Liver (tissue), 8 donors: ENCODE measurements at regions not wholly inside any gene's neighbourhood (a gene's known extent, or its start where the extent isn't known, plus 50 kb on each side); places are given as distances from the start of the nearest gene placed in this dataset.

ENCODE experiments used
- DNase-seq: peaks from one replicate; pipeline ENCODE4 v3.0.0-alpha.2; 2017; ENCODE audit warnings: low spot score
- H3K27ac ChIP-seq, 2 donors: one replicate each; pipeline ENCODE4 v1.7.0; 2013; ENCODE audit warnings: inconsistent platforms in 2 of 2, low read length in 2 of 2, control low read depth in 1 of 2, low read depth in 1 of 2, mild to moderate bottlenecking in 1 of 2
- H3K27me3 ChIP-seq, 4 donors: one replicate each; pipeline versions ENCODE4 v1.6.1 to v1.7.0; 2013; ENCODE audit warnings: low read length in 3 of 4, inconsistent platforms in 1 of 4, mild to moderate bottlenecking in 1 of 4, moderate library complexity in 1 of 4; ENCODE audit not compliant: control insufficient read depth in 4 of 4, insufficient read depth in 4 of 4
- H3K36me3 ChIP-seq, 4 donors: one replicate each; pipeline versions ENCODE4 v1.6.1 to v1.7.0; 2013; ENCODE audit warnings: low read length in 3 of 4, mild to moderate bottlenecking in 3 of 4, low read depth in 1 of 4, moderate library complexity in 1 of 4; ENCODE audit not compliant: control insufficient read depth in 4 of 4, insufficient read depth in 3 of 4
- H3K4me1 ChIP-seq, 4 donors: one replicate each; pipeline versions ENCODE4 v1.6.1 to v1.7.0; 2013; ENCODE audit warnings: low read length in 3 of 4, mild to moderate bottlenecking in 3 of 4, moderate library complexity in 1 of 4; ENCODE audit not compliant: control insufficient read depth in 4 of 4, insufficient read depth in 4 of 4
- H3K4me3 ChIP-seq, 3 donors: one replicate each; pipeline versions ENCODE4 v1.6.1 to v1.7.0; 2013; ENCODE audit warnings: low read length in 3 of 3, control low read depth in 1 of 3, low read depth in 1 of 3, mild to moderate bottlenecking in 1 of 3
- H3K9ac ChIP-seq, 2 donors: one replicate each; pipeline ENCODE4 v1.7.0; 2013; ENCODE audit warnings: low read length in 2 of 2, mild to moderate bottlenecking in 2 of 2, moderate library complexity in 2 of 2, control low read depth in 1 of 2, low read depth in 1 of 2
- H3K9me3 ChIP-seq, 4 donors: one replicate each; pipeline versions ENCODE4 v1.6.1 to v1.7.0; 2013; ENCODE audit warnings: low read length in 3 of 4; ENCODE audit not compliant: control insufficient read depth in 4 of 4
- EGR1 ChIP-seq, 2 donors: IDR thresholded peaks; 2 replicates each; pipeline ENCODE4 v1.6.1; 2016 to 2018; ENCODE audit warnings: antibody characterized with exemption in 2 of 2, low read depth in 2 of 2
- FOXA1 ChIP-seq: IDR thresholded peaks from 2 replicates; pipeline ENCODE4 v1.6.1; 2016; ENCODE audit warnings: antibody characterized with exemption
- FOXA2 ChIP-seq: IDR thresholded peaks from 2 replicates; pipeline ENCODE4 v1.6.1; 2016; ENCODE audit warnings: antibody characterized with exemption
- GABPA ChIP-seq, 2 donors: IDR thresholded peaks in 1 of 2; conservative IDR thresholded peaks in 1 of 2; 2 replicates each; pipeline ENCODE4 v1.6.1; 2016; ENCODE audit warnings: antibody characterized with exemption in 2 of 2, mild to moderate bottlenecking in 1 of 2, moderate library complexity in 1 of 2
- HNF4A ChIP-seq, 2 donors: conservative IDR thresholded peaks; 2 replicates each; pipeline ENCODE4 v1.6.1; 2016; ENCODE audit warnings: antibody characterized with exemption in 2 of 2, mild to moderate bottlenecking in 2 of 2
- HNF4G ChIP-seq: IDR thresholded peaks from 2 replicates; pipeline ENCODE4 v1.6.1; 2016; ENCODE audit warnings: antibody characterized with exemption
- JUND ChIP-seq, 2 donors: IDR thresholded peaks; 2 replicates each; pipeline ENCODE4 v1.6.1; 2016; ENCODE audit warnings: antibody characterized with exemption in 2 of 2
- NR2F2 ChIP-seq: IDR thresholded peaks from 2 replicates; pipeline ENCODE4 v1.6.1; 2016; ENCODE audit warnings: antibody characterized with exemption
- RAD21 ChIP-seq, 2 donors: IDR thresholded peaks; 2 replicates each; pipeline ENCODE4 v1.6.1; 2016; ENCODE audit warnings: antibody characterized with exemption in 2 of 2, mild to moderate bottlenecking in 2 of 2
- RXRA ChIP-seq, 2 donors: IDR thresholded peaks; 2 replicates each; pipeline ENCODE4 v1.6.1; 2017 to 2018; ENCODE audit warnings: antibody characterized with exemption in 2 of 2, mild to moderate bottlenecking in 1 of 2
- SP1 ChIP-seq: IDR thresholded peaks from 2 replicates; pipeline ENCODE4 v1.6.1; 2018; ENCODE audit warnings: antibody characterized with exemption, mild to moderate bottlenecking
- TAF1 ChIP-seq: conservative IDR thresholded peaks from 2 replicates; pipeline ENCODE4 v1.6.1; 2016; ENCODE audit warnings: antibody characterized with exemption, mild to moderate bottlenecking
- WGBS: extraction: QIAGEN DNeasy Blood & Tissue Kit; methylation state at CpG from one replicate; pipeline ENCODE4 v1.1.7; 2013; 5-methylcytosine and 5-hydroxymethylcytosine counted together
- TF ChIP-seq, protein P1 (sequence below): fragments of 150-350 bp; IDR thresholded peaks from 2 replicates; pipeline ENCODE4 v1.5.1; 2017; ENCODE audit warnings: improper control_type of control experiment, low read depth, low read length; ENCODE audit not compliant: missing input control
- TF ChIP-seq, protein P2 (sequence below): IDR thresholded peaks from 2 replicates; pipeline ENCODE4 v1.6.1; 2016; ENCODE audit warnings: antibody characterized with exemption
- TF ChIP-seq, protein P3 (sequence below): IDR thresholded peaks from 2 replicates; pipeline ENCODE4 v1.6.1; 2016; ENCODE audit warnings: antibody characterized with exemption, mild to moderate bottlenecking
- TF ChIP-seq, protein P4 (sequence below): IDR thresholded peaks from 2 replicates; pipeline ENCODE4 v1.6.1; 2016; ENCODE audit warnings: antibody characterized with exemption
- TF ChIP-seq, protein P5 (sequence below): IDR thresholded peaks from 2 replicates; pipeline ENCODE4 v1.6.1; 2016; ENCODE audit warnings: antibody characterized with exemption
- donor health status: healthy.
- donor health status: healthy.
- donor health status: healthy.
- donor health status: healthy.
- donor health status: healthy.

DNA sequence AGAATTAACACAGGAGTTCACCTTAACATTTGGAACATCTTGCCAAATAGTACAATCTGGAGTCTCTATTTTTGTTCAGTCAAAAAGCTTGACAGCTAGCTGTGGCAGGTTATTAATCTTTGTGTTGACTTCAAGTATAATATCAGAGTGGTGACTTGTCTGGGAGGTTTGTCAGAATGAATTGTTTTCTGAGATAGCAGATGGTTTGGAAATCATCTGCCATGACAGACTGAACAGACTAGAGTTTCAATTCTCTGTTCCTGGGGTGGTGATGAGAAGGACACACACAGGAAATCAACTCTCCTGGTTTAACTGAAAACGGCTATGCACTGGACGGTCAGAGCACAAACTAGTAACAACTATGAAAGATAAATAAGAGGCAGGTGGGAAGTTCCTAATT, 203.3 kb upstream of the EMCN start:
- Histone ChIP-seq H3K9ac (no peak overlapping the region), H3K27me3 (no peaks in the 10 kb centered on the region), H3K4me3 (no peak overlapping the region), H3K4me1 (no peaks in the 10 kb centered on the region), H3K9me3 (no peaks in the 10 kb centered on the region), H3K27ac (no peak overlapping the region), H3K36me3 (no peaks in the 10 kb centered on the region)
- WGBS = 82% methylated on average over 2 of the region's 2 CpGs
- no peak for DNase-seq
- TF ChIP-seq JUND (IDR thresholded peaks at IDR 0.05) (no peak), NR2F2 (no peak), SP1 (no peak), HNF4A (conservative IDR thresholded peaks at IDR 0.05) (no peak), HNF4G (no peak), EGR1 (IDR thresholded peaks at IDR 0.05; ENCODE audit: low read depth in 2 of 2) (no peak), FOXA2 (no peak), RAD21 (IDR thresholded peaks at IDR 0.05) (no peak), TAF1 (no peak)
- TF ChIP-seq, protein P1, sequence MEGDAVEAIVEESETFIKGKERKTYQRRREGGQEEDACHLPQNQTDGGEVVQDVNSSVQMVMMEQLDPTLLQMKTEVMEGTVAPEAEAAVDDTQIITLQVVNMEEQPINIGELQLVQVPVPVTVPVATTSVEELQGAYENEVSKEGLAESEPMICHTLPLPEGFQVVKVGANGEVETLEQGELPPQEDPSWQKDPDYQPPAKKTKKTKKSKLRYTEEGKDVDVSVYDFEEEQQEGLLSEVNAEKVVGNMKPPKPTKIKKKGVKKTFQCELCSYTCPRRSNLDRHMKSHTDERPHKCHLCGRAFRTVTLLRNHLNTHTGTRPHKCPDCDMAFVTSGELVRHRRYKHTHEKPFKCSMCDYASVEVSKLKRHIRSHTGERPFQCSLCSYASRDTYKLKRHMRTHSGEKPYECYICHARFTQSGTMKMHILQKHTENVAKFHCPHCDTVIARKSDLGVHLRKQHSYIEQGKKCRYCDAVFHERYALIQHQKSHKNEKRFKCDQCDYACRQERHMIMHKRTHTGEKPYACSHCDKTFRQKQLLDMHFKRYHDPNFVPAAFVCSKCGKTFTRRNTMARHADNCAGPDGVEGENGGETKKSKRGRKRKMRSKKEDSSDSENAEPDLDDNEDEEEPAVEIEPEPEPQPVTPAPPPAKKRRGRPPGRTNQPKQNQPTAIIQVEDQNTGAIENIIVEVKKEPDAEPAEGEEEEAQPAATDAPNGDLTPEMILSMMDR = no peak
- TF ChIP-seq, protein P2, sequence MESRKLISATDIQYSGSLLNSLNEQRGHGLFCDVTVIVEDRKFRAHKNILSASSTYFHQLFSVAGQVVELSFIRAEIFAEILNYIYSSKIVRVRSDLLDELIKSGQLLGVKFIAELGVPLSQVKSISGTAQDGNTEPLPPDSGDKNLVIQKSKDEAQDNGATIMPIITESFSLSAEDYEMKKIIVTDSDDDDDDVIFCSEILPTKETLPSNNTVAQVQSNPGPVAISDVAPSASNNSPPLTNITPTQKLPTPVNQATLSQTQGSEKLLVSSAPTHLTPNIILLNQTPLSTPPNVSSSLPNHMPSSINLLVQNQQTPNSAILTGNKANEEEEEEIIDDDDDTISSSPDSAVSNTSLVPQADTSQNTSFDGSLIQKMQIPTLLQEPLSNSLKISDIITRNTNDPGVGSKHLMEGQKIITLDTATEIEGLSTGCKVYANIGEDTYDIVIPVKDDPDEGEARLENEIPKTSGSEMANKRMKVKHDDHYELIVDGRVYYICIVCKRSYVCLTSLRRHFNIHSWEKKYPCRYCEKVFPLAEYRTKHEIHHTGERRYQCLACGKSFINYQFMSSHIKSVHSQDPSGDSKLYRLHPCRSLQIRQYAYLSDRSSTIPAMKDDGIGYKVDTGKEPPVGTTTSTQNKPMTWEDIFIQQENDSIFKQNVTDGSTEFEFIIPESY = no peak
- TF ChIP-seq, protein P3, sequence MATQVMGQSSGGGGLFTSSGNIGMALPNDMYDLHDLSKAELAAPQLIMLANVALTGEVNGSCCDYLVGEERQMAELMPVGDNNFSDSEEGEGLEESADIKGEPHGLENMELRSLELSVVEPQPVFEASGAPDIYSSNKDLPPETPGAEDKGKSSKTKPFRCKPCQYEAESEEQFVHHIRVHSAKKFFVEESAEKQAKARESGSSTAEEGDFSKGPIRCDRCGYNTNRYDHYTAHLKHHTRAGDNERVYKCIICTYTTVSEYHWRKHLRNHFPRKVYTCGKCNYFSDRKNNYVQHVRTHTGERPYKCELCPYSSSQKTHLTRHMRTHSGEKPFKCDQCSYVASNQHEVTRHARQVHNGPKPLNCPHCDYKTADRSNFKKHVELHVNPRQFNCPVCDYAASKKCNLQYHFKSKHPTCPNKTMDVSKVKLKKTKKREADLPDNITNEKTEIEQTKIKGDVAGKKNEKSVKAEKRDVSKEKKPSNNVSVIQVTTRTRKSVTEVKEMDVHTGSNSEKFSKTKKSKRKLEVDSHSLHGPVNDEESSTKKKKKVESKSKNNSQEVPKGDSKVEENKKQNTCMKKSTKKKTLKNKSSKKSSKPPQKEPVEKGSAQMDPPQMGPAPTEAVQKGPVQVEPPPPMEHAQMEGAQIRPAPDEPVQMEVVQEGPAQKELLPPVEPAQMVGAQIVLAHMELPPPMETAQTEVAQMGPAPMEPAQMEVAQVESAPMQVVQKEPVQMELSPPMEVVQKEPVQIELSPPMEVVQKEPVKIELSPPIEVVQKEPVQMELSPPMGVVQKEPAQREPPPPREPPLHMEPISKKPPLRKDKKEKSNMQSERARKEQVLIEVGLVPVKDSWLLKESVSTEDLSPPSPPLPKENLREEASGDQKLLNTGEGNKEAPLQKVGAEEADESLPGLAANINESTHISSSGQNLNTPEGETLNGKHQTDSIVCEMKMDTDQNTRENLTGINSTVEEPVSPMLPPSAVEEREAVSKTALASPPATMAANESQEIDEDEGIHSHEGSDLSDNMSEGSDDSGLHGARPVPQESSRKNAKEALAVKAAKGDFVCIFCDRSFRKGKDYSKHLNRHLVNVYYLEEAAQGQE = no peak
- TF ChIP-seq, protein P4, sequence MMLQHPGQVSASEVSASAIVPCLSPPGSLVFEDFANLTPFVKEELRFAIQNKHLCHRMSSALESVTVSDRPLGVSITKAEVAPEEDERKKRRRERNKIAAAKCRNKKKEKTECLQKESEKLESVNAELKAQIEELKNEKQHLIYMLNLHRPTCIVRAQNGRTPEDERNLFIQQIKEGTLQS = no peak

DNA sequence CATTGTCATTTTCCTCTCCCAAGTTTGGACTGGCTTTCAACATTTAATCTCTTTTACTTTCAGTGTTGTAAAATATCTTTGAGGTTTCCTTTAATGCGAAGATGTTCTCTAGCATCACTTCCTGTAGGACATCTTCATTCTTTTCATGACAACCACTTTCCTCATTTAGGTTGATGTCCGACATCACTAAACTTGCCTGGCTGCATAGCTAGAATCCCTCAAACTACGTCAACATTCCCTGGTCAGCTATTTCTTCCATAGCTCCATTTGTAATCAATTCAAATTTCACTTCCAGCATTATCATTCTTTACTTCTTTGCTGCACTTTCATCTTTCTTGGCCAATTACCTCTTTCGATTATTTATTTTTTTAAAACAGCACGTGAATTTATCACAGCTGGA, 198.6 kb upstream of the EMCN start:
- Histone ChIP-seq H3K4me3 (no peak overlapping the region), H3K27ac (no peak overlapping the region), H3K9ac (no peak overlapping the region), H3K27me3 (no peaks in the 10 kb centered on the region), H3K9me3 (peaks cover 0 to 6% (median 0%) of the 10 kb centered on the region in 4 donors), H3K36me3 (no peaks in the 10 kb centered on the region), H3K4me1 (no peaks in the 10 kb centered on the region)
- WGBS = 83% methylated on average over 5 of the region's 5 CpGs
- no peak for DNase-seq
- TF ChIP-seq SP1 (no peak), RAD21 (IDR thresholded peaks at IDR 0.05) (no peak), FOXA1 (no peak), EGR1 (IDR thresholded peaks at IDR 0.05; ENCODE audit: low read depth in 2 of 2) (no peak), GABPA (IDR thresholded peaks at IDR 0.05 in 1 of 2, conservative IDR thresholded peaks at IDR 0.05 in 1 of 2) (no peak), RXRA (IDR thresholded peaks at IDR 0.05) (no peak), JUND (IDR thresholded peaks at IDR 0.05) (no peak), HNF4A (conservative IDR thresholded peaks at IDR 0.05) (no peak), HNF4G (no peak)
- TF ChIP-seq, protein P3 = no peak
- TF ChIP-seq, protein P5, sequence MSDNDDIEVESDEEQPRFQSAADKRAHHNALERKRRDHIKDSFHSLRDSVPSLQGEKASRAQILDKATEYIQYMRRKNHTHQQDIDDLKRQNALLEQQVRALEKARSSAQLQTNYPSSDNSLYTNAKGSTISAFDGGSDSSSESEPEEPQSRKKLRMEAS = no peak
- TF ChIP-seq, protein P2 = no peak
